BE2C (cell line): ENCODE measurements at regions not wholly inside any gene's neighbourhood (a gene's known extent, or its start where the extent isn't known, plus 50 kb on each side); places are given as distances from the start of the nearest gene placed in this dataset.
A peak's percentile ranks its signal among the peaks of the same experiment; 100 is the strongest.
"Not testable (repeated sequence)": the region's sequence is repeated elsewhere in the genome, so short reads cannot be mapped to it uniquely, and the experiment has no call there.

Experiments used
- DNase-seq: peaks from one replicate; pipeline ENCODE4 v3.0.0-alpha.2; 2020
- H3K27me3 ChIP-seq: fragments of 250-450 bp; sonication (Bioruptor Pico); 2 replicates; pipeline ENCODE4 v1.5.1; 2020; ENCODE audit warnings: mild to moderate bottlenecking
- H3K36me3 ChIP-seq: fragments of 250-450 bp; sonication (Bioruptor Pico); 2 replicates; pipeline ENCODE4 v1.5.1; 2020; ENCODE audit warnings: mild to moderate bottlenecking
- H3K4me1 ChIP-seq: fragments of 250-450 bp; sonication (Bioruptor Pico); 2 replicates; pipeline ENCODE4 v1.5.1; 2020
- H3K4me3 ChIP-seq: 2 replicates; pipeline ENCODE4 v1.5.1; 2011; ENCODE audit warnings: low read depth, low read length
- H3K9me3 ChIP-seq: fragments of 250-450 bp; sonication (Bioruptor Pico); 2 replicates; pipeline ENCODE4 v1.5.1; 2020
- CTCF ChIP-seq: IDR thresholded peaks from 2 replicates; pipeline ENCODE4 v1.5.1; 2012; ENCODE audit warnings: mild to moderate bottlenecking, low read depth, low read length

- TF ChIP-seq CTCF: no peak
- no peak overlapping the region for H3K4me3 ChIP-seq
- H3K36me3 ChIP-seq: no peaks in the 10 kb centered on the region
- peaks cover 39% of the 10 kb centered on the region for H3K4me1 ChIP-seq
- DNase-seq: no peak
- no peaks in the 10 kb centered on the region for H3K27me3 ChIP-seq
- H3K9me3 ChIP-seq: no peaks in the 10 kb centered on the region
Measured at GRCh38 chr13:107799001-107799400, 416.3 kb downstream of the LIG4 start.

GRCh38 chr13:107790397-107790796, 424.9 kb downstream of the LIG4 start:
- no peak overlapping the region for H3K4me3 ChIP-seq
- no peak for DNase-seq
- no peak for TF ChIP-seq CTCF
- H3K27me3 ChIP-seq: no peaks in the 10 kb centered on the region
- H3K9me3 ChIP-seq: no peaks in the 10 kb centered on the region
- H3K36me3 ChIP-seq: peaks cover 7% of the 10 kb centered on the region
- H3K4me1 ChIP-seq: peaks cover 39% of the 10 kb centered on the region

- TF ChIP-seq CTCF: peak; percentile 60
- peak; percentile 88 for DNase-seq
- Histone ChIP-seq H3K9me3 (no peaks in the 10 kb centered on the region), H3K36me3 (peaks cover 11% of the 10 kb centered on the region), H3K27me3 (no peaks in the 10 kb centered on the region), H3K4me1 (peaks cover 29% of the 10 kb centered on the region), H3K4me3 (peak overlapping the region; percentile 33)
Measured at GRCh38 chr13:107788464-107789165, 426.7 kb downstream of the LIG4 start.

- Histone ChIP-seq H3K4me1 (peaks cover 12% of the 10 kb centered on the region), H3K36me3 (peaks cover 14% of the 10 kb centered on the region; the same call in 1 of the 2 replicates)
- not testable (repeated sequence) for DNase-seq, H3K27me3 ChIP-seq, H3K9me3 ChIP-seq, H3K4me3 ChIP-seq
Measured at GRCh38 chr13:107782646-107783045, 432.7 kb downstream of the LIG4 start.

- H3K36me3 ChIP-seq: peaks cover 3% of the 10 kb centered on the region; the same call in 1 of the 2 replicates
- TF ChIP-seq CTCF: no peak
Measured at GRCh38 chr13:107778094-107778493, 437.2 kb downstream of the LIG4 start.

GRCh38 chr13:107770541-107770940, 444.8 kb downstream of the LIG4 start:
- Histone ChIP-seq H3K27me3 (no peaks in the 10 kb centered on the region), H3K9me3 (no peaks in the 10 kb centered on the region), H3K4me1 (peaks cover 4% of the 10 kb centered on the region; the same call in 1 of the 2 replicates), H3K4me3 (no peak overlapping the region), H3K36me3 (no peaks in the 10 kb centered on the region)
- DNase-seq: no peak
- no peak for TF ChIP-seq CTCF

More at GRCh38 chr13:107778094-107778493, 437.2 kb downstream of the LIG4 start:
- H3K4me1 ChIP-seq: peaks cover 7% of the 10 kb centered on the region
- no peak for DNase-seq
- no peak overlapping the region for H3K4me3 ChIP-seq
- no peaks in the 10 kb centered on the region for H3K27me3 ChIP-seq
- no peaks in the 10 kb centered on the region for H3K9me3 ChIP-seq

GRCh38 chr13:107767119-107767518, 448.2 kb downstream of the LIG4 start:
- Histone ChIP-seq H3K4me3 (peak overlapping the region; percentile 19), H3K36me3 (no peaks in the 10 kb centered on the region), H3K9me3 (no peaks in the 10 kb centered on the region), H3K27me3 (no peaks in the 10 kb centered on the region), H3K4me1 (peaks cover 23% of the 10 kb centered on the region)
- no peak for TF ChIP-seq CTCF
- peak; percentile 81 for DNase-seq
